ENCODE measurements at regions not wholly inside any gene's neighbourhood (a gene's known extent, or its start where the extent isn't known, plus 50 kb on each side); places are given as distances from the start of the nearest gene placed in this dataset.

GRCh38 chr5:28104080-28104479 lies 1065.7 kb upstream of the CDH9 start:
- H3K36me3 ChIP-seq, result no peaks in the 10 kb centered on the region
- no peak overlapping the region for H3K4me3 ChIP-seq
- H3K27me3 ChIP-seq, result no peaks in the 10 kb centered on the region
- TF ChIP-seq POLR2A (IDR thresholded peaks at IDR 0.05) (no peak), CTCF (IDR thresholded peaks at IDR 0.05) (no peak), EP300 (IDR thresholded peaks at IDR 0.05) (no peak)
- no peaks in the 10 kb centered on the region for H3K9me3 ChIP-seq
- H3K4me1 ChIP-seq (ENCODE audit: insufficient read depth), result no peaks in the 10 kb centered on the region
- H3K27ac ChIP-seq, result no peak overlapping the region
- intact Hi-C loops (cut with DNase I), result no loop called here
- no peak for DNase-seq

- TF ChIP-seq POLR2A (IDR thresholded peaks at IDR 0.05), result no peak
- no peak for TF ChIP-seq CTCF (IDR thresholded peaks at IDR 0.05)
- TF ChIP-seq EP300 (IDR thresholded peaks at IDR 0.05), result no peak
- Histone ChIP-seq H3K4me3 (no peak overlapping the region), H3K9me3 (no peaks in the 10 kb centered on the region), H3K27me3 (no peaks in the 10 kb centered on the region), H3K4me1 (ENCODE audit: insufficient read depth) (no peaks in the 10 kb centered on the region), H3K27ac (no peak overlapping the region), H3K36me3 (no peaks in the 10 kb centered on the region)
- intact Hi-C loops (cut with DNase I), result no loop called here
- DNase-seq, result no peak
- WGBS, 3 donors, result 90 to 94% (median 92%) methylated on average over 11 of the region's 11 CpGs
These were observed 1045.7 kb upstream of the CDH9 start for GRCh38 chr5:28084069-28084468.

- WGBS, 3 donors, result 88 to 95% (median 94%) methylated on average over 3 of the region's 3 CpGs
- no peak overlapping the region for H3K27ac ChIP-seq
- DNase-seq, result no peak
- no peaks in the 10 kb centered on the region for H3K36me3 ChIP-seq
- H3K27me3 ChIP-seq, result no peaks in the 10 kb centered on the region
- H3K9me3 ChIP-seq, result no peaks in the 10 kb centered on the region
- intact Hi-C loops (cut with DNase I), result no loop called here
- H3K4me3 ChIP-seq, result no peak overlapping the region
- TF ChIP-seq CTCF (IDR thresholded peaks at IDR 0.05), result no peak
- no peak for TF ChIP-seq POLR2A (IDR thresholded peaks at IDR 0.05)
- TF ChIP-seq EP300 (IDR thresholded peaks at IDR 0.05), result no peak
- no peaks in the 10 kb centered on the region for H3K4me1 ChIP-seq (ENCODE audit: insufficient read depth)
These were observed 1044.2 kb upstream of the CDH9 start for GRCh38 chr5:28082610-28083009.

- TF ChIP-seq CTCF (IDR thresholded peaks at IDR 0.05) (no peak), EP300 (IDR thresholded peaks at IDR 0.05) (no peak), POLR2A (IDR thresholded peaks at IDR 0.05) (no peak)
- WGBS, 3 donors, result 94 to 95% (median 94%) methylated on average over 44 of the region's 44 CpGs
- Histone ChIP-seq H3K27me3 (peaks cover 2% of the 10 kb centered on the region), H3K36me3 (no peaks in the 10 kb centered on the region), H3K4me3 (no peak overlapping the region), H3K9me3 (no peaks in the 10 kb centered on the region), H3K27ac (no peak overlapping the region), H3K4me1 (ENCODE audit: insufficient read depth) (no peaks in the 10 kb centered on the region)
- intact Hi-C loops (cut with DNase I), result no loop called here
- no peak for DNase-seq
These were observed 1039.2 kb upstream of the CDH9 start for GRCh38 chr5:28077291-28078240.

All from ovary (tissue), 7 donors.